ENCODE measurements at regions not wholly inside any gene's neighbourhood (a gene's known extent, or its start where the extent isn't known, plus 50 kb on each side); places are given as distances from the start of the nearest gene placed in this dataset.
"Not testable (repeated sequence)": the region's sequence is repeated elsewhere in the genome, so short reads cannot be mapped to it uniquely, and the experiment has no call there.

DNA sequence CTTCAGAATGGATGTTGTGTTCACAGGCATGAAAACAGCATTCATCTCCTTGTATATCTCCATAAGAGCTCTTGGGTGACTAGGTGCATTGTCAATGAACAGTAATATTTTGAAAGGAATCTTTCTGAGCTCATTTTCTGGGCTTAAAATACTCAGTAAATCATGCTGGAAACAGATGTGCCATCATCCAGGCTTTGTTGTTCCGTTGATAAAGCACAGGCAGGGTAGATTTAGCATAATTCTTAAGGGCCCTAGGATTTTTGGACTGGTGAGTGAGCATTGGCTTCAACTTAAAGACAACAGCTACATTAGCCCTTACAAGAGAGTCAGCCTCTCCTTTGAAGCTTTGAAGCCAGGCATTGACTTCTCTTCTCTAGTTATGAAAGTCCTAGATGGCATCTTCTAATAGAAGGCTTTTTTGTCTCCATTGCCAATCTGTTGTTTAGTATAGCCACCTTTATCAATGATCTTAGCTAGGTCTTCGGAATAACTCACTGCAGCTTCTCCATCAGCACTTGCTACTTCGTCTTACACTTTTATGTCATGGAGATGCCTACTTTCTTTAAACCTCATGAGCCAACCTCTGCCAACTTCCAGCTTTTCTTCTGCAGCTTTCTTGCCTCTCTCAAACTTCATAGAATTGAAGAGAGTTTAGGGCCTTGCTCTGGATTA is 79.6 kb upstream of the PSMA6 start:
- Histone ChIP-seq H3K9me3 (ENCODE audit: control insufficient read depth, low read length) (no peaks in the 10 kb centered on the region), H3K9ac (ENCODE audit: low read length) (no peak overlapping the region), H3K4me3 (ENCODE audit: low read length) (no peak overlapping the region)

DNA sequence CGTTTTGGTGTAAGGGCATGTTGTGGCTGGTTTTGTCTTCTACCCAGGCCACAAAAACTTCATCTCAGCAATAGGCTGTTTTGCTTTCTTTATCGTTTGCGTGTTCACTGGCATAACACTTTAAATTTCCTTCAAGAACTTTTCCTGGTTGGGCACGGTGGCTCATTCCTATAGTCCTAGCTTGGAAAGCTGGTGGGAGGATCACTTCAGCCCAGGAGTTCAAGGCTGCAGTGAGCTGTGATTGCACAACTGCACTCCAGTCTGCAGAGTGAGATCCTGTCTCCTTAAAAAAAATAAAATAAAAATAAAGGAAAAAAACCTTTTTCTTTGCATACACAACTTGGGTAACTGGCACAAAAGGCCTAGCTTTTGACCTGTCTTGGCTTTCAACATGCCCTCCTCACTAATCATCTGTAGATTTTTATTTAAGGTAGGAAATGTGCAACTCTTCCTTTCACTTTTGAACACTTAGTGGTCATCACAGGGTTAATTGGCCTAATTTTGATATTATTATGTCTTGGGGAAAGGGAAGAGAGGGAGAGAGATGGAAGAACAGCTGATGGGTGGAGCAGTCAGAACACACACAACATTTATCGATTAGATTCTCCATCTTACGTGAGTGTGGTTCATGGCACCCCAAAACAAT is 78.9 kb upstream of the PSMA6 start:
- no peaks in the 10 kb centered on the region for H3K27me3 ChIP-seq (replicated peaks; ENCODE audit: control insufficient read depth, insufficient read depth, low read length)
- no peak overlapping the region for H3K4me3 ChIP-seq (ENCODE audit: low read length)
- no peak for DNase-seq (ENCODE audit: low read depth)
- no peaks in the 10 kb centered on the region for H3K9me3 ChIP-seq (ENCODE audit: control insufficient read depth, low read length)
- no peak overlapping the region for H3K9ac ChIP-seq (ENCODE audit: low read length)
- H3K4me1 ChIP-seq (ENCODE audit: control insufficient read depth, insufficient read depth, low read length): peaks cover 16% of the 10 kb centered on the region
- H3K36me3 ChIP-seq (ENCODE audit: control insufficient read depth, insufficient read depth, low read length, severe bottlenecking): no peaks in the 10 kb centered on the region

More for the DNA sequence above, 79.6 kb upstream of the PSMA6 start:
- Histone ChIP-seq H3K36me3 (ENCODE audit: control insufficient read depth, insufficient read depth, low read length, severe bottlenecking) (no peaks in the 10 kb centered on the region), H3K27me3 (replicated peaks; ENCODE audit: control insufficient read depth, insufficient read depth, low read length) (no peaks in the 10 kb centered on the region), H3K4me1 (ENCODE audit: control insufficient read depth, insufficient read depth, low read length) (peaks cover 16% of the 10 kb centered on the region)
- no peak for DNase-seq (ENCODE audit: low read depth)

DNA sequence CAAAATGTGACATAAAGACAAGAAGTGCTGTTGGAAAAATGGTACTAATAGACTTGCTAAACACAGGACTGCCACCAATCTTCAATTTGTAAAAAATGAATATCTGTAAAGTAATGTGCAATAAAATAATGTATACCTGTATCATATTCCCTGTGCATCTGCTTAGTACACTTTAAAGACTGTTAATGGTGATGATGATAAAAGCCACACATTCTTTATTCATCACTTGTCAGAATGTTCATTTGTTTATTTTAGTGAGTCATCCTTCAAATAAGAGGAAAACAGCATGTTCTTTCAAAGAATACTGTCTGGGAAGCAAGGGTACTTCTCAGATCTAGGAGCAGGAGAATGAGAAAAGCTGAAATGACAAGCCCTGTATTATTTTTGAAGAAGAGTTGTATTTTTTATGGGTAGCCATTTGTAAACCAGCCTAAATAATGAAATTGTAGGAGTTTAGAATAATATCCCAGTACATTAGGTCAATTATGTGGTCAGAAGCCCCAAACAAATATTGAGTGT is 78.3 kb upstream of the PSMA6 start:
- H3K4me3 ChIP-seq (ENCODE audit: low read length): no peak overlapping the region
- peaks cover 16% of the 10 kb centered on the region for H3K4me1 ChIP-seq (ENCODE audit: control insufficient read depth, insufficient read depth, low read length)
- H3K36me3 ChIP-seq (ENCODE audit: control insufficient read depth, insufficient read depth, low read length, severe bottlenecking): no peaks in the 10 kb centered on the region
- no peaks in the 10 kb centered on the region for H3K27me3 ChIP-seq (replicated peaks; ENCODE audit: control insufficient read depth, insufficient read depth, low read length)
- no peaks in the 10 kb centered on the region for H3K9me3 ChIP-seq (ENCODE audit: control insufficient read depth, low read length)
- H3K9ac ChIP-seq (ENCODE audit: low read length): peak overlapping the region; percentile 48
- peak; percentile 49 for DNase-seq (ENCODE audit: low read depth)

DNA sequence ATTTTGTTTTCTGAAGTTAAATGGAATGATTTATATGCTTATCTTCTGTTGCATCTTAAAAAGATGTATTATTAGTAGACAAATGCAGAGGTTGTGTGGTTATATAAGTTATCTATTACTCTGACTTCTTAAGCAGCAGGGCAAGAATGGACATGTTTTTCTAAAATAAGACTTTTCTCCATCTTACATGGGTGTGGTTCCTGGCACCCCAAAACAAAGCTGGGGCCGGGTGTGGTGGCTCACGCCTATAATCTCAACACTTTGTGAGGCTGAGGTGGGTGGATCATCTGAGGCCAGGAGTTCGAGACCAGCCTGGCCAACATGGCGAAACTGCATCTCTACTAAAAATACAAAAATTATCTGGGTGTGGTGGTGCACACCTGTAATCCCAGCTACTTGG is 77.8 kb upstream of the PSMA6 start:
- H3K36me3 ChIP-seq (ENCODE audit: control insufficient read depth, insufficient read depth, low read length, severe bottlenecking); DNase-seq (ENCODE audit: low read depth); H3K4me3 ChIP-seq (ENCODE audit: low read length); H3K9me3 ChIP-seq (ENCODE audit: control insufficient read depth, low read length); H3K27me3 ChIP-seq (replicated peaks; ENCODE audit: control insufficient read depth, insufficient read depth, low read length): not testable (repeated sequence)
- H3K9ac ChIP-seq (ENCODE audit: low read length): peak overlapping the region; percentile 48
- peaks cover 16% of the 10 kb centered on the region for H3K4me1 ChIP-seq (ENCODE audit: control insufficient read depth, insufficient read depth, low read length)

DNA sequence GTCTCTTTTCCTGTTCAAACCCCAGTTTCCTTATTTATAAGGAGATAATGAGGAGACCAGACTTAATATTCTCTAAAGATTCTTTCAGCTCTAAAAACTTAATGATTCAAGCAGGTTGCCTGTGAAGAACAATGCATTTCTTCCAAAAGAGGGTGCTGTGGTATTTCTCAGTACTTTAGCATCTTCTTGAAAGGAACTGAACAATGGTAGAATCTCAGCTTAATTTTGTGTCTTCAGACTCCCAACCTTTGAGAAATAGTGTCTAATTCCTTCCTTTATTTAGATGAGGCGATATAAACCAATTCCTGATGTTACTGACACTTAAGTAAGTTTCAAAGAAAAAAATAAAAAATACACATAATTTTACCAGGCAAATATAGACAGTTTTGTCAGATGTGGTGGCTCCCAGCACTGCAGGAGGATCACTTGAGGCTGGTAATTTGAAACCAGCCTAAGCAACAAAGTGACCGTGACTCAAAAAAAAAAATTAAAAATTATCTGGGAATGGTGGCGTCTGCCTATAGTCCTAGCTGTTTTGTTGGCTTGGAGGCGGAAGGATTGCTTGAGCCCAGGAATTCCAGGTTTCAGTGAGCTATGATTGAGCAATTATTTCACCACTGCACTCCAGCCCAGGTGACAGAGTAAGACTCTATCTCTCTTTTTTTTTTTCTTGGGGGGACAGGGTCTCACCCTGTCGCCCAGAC is 76.9 kb upstream of the PSMA6 start:
- H3K36me3 ChIP-seq (ENCODE audit: control insufficient read depth, insufficient read depth, low read length, severe bottlenecking): no peaks in the 10 kb centered on the region
- H3K4me3 ChIP-seq (ENCODE audit: low read length): no peak overlapping the region
- peaks cover 16% of the 10 kb centered on the region for H3K4me1 ChIP-seq (ENCODE audit: control insufficient read depth, insufficient read depth, low read length)
- no peak overlapping the region for H3K9ac ChIP-seq (ENCODE audit: low read length)
- no peaks in the 10 kb centered on the region for H3K9me3 ChIP-seq (ENCODE audit: control insufficient read depth, low read length)
- peak; percentile 84 for DNase-seq (ENCODE audit: low read depth)
- H3K27me3 ChIP-seq (replicated peaks; ENCODE audit: control insufficient read depth, insufficient read depth, low read length): no peaks in the 10 kb centered on the region

DNA sequence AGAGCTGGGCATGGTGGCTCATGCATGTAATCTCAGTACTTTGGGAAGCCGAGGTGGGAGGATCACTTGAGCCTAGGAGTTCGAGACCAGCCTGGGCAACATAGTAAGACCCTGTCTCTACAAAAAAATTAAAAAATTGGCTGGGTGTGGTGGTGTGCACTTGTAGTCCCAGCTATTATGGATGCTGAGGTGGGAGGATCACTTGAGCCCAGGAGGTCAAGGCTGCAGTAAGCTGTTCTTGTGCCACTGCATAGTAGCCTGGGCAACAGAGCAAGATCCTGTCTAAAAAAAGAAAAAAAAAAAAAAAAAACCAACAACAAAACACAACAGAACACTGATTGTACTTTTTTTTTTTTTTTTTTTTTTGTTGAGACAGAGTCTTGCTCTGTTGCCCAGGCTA is 74.0 kb upstream of the PSMA6 start:
- not testable (repeated sequence) for H3K27me3 ChIP-seq (replicated peaks; ENCODE audit: control insufficient read depth, insufficient read depth, low read length); H3K4me3 ChIP-seq (ENCODE audit: low read length); DNase-seq (ENCODE audit: low read depth); H3K9ac ChIP-seq (ENCODE audit: low read length); H3K36me3 ChIP-seq (ENCODE audit: control insufficient read depth, insufficient read depth, low read length, severe bottlenecking); H3K9me3 ChIP-seq (ENCODE audit: control insufficient read depth, low read length)
- H3K4me1 ChIP-seq (ENCODE audit: control insufficient read depth, insufficient read depth, low read length): peaks cover 17% of the 10 kb centered on the region

DNA sequence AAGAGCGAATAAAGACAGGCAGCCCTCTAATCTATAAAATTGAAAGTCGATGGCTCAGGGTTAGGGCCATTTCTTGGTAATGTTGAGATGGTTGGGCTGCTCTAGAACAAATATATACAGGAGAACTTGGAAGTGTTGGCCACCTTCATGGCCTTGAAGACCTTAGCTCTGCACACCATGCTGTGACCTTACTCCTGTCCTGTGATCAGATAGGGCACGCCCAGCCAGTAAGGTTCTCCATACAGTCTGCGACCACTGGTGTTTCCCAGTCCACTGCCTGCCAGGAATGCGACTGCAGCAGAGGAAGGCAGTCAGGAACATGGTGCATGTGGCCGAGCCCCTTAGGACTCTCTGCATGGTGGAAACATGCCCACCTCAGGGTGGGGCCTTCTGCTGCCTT is 73.2 kb upstream of the PSMA6 start:
- Histone ChIP-seq H3K27me3 (replicated peaks; ENCODE audit: control insufficient read depth, insufficient read depth, low read length) (no peaks in the 10 kb centered on the region), H3K36me3 (ENCODE audit: control insufficient read depth, insufficient read depth, low read length, severe bottlenecking) (no peaks in the 10 kb centered on the region), H3K9ac (ENCODE audit: low read length) (no peak overlapping the region), H3K4me3 (ENCODE audit: low read length) (no peak overlapping the region), H3K9me3 (ENCODE audit: control insufficient read depth, low read length) (no peaks in the 10 kb centered on the region), H3K4me1 (ENCODE audit: control insufficient read depth, insufficient read depth, low read length) (peaks cover 9% of the 10 kb centered on the region)
- DNase-seq (ENCODE audit: low read depth): no peak

DNA sequence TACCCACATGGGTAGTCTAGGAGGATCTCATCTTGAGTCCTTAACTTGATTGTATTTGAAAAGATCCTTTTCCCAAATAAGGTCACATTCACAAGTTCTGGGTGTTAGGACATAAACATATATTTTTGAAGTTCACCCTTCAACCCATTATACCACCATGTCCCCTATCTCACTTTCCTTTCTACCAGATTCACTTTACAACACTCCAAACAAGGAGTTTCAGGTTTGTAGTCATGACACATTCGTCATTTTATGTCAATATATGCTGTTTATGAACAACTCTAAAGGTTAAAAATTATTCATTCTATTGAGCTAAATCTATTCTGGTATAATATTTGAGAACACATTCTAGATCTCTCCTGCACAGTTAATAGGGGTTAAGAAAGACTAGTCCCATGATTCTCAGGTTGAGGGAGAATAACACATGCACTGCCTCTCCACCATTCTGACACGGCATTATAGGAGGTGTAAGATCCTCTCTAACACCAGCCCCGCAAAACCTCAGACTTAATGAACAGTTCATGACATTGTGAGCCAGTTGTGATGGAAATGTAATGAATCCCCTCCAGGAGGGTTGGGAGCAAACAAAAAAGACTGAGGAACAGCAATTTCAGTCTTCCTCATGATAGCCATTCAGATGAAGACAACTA is 72.0 kb upstream of the PSMA6 start:
- H3K9ac ChIP-seq (ENCODE audit: low read length): no peak overlapping the region
- no peaks in the 10 kb centered on the region for H3K36me3 ChIP-seq (ENCODE audit: control insufficient read depth, insufficient read depth, low read length, severe bottlenecking)
- no peak overlapping the region for H3K4me3 ChIP-seq (ENCODE audit: low read length)
- H3K4me1 ChIP-seq (ENCODE audit: control insufficient read depth, insufficient read depth, low read length): peaks cover 3% of the 10 kb centered on the region
- H3K9me3 ChIP-seq (ENCODE audit: control insufficient read depth, low read length): no peaks in the 10 kb centered on the region
- H3K27me3 ChIP-seq (replicated peaks; ENCODE audit: control insufficient read depth, insufficient read depth, low read length): no peaks in the 10 kb centered on the region
- no peak for DNase-seq (ENCODE audit: low read depth)

DNA sequence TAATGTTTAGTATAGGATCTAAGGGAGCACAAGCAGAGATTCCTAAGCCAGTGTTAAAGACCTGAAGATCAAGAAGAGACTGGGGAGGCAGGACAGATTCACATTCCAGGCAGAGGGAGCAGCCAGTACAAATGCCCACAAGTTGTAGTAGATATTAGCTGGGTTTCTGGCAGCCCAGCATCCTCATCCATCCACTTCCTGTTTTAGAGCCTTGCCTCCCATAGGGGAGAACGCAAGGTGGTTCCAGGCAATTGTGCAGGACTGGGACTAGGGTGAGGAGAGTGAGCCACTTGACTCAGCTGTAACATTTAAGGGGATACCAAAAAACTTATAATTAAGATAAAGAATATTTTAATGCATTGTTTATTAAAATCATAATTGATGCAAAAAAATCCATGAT is 71.3 kb upstream of the PSMA6 start:
- Histone ChIP-seq H3K9me3 (ENCODE audit: control insufficient read depth, low read length) (no peaks in the 10 kb centered on the region), H3K27me3 (replicated peaks; ENCODE audit: control insufficient read depth, insufficient read depth, low read length) (no peaks in the 10 kb centered on the region), H3K4me1 (ENCODE audit: control insufficient read depth, insufficient read depth, low read length) (peaks cover 3% of the 10 kb centered on the region), H3K4me3 (ENCODE audit: low read length) (no peak overlapping the region), H3K9ac (ENCODE audit: low read length) (no peak overlapping the region), H3K36me3 (ENCODE audit: control insufficient read depth, insufficient read depth, low read length, severe bottlenecking) (no peaks in the 10 kb centered on the region)
- DNase-seq (ENCODE audit: low read depth): no peak

DNA sequence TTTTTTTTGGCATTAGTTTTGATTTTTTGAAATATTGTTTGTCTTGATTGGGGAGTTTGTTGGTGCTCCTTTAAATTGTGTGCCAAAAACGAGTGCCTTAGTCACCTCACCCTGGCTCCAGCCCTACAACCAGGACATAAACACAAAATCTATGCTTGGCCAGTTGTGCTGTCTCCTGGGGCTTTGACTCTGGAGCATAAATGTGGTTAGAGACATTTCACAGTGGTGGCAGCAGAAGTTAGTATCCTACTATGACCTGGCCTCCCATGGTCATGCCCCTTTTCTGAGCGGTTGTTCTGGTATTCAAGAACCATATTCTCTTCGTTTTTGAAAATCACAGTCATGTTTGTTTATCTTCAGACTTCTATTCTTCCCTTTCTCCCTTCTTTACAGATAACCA is 70.7 kb upstream of the PSMA6 start:
- no peaks in the 10 kb centered on the region for H3K9me3 ChIP-seq (ENCODE audit: control insufficient read depth, low read length)
- no peak overlapping the region for H3K4me3 ChIP-seq (ENCODE audit: low read length)
- no peak overlapping the region for H3K9ac ChIP-seq (ENCODE audit: low read length)
- no peaks in the 10 kb centered on the region for H3K36me3 ChIP-seq (ENCODE audit: control insufficient read depth, insufficient read depth, low read length, severe bottlenecking)
- H3K27me3 ChIP-seq (replicated peaks; ENCODE audit: control insufficient read depth, insufficient read depth, low read length): no peaks in the 10 kb centered on the region
- no peak for DNase-seq (ENCODE audit: low read depth)
- peaks cover 3% of the 10 kb centered on the region for H3K4me1 ChIP-seq (ENCODE audit: control insufficient read depth, insufficient read depth, low read length)

DNA sequence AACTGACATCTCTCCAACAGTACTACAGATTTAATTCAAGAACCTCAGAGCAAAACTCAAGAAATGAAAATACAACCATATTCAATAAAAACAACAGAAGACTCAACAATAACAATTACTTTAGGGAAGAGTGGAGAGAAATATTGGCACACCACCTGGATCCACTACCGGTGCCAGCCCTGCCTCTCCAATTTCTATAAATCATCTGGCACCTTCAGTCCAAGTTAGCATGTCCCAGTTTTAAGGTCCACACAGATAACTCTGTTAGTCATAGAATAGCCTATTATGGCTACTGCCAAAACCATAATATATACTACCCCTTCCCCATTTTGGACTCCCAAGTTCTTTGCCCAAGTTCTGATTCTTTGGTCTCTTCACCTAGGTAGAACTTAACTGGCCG is 69.9 kb upstream of the PSMA6 start:
- Histone ChIP-seq H3K9ac (ENCODE audit: low read length) (no peak overlapping the region), H3K4me1 (ENCODE audit: control insufficient read depth, insufficient read depth, low read length) (peaks cover 3% of the 10 kb centered on the region), H3K36me3 (ENCODE audit: control insufficient read depth, insufficient read depth, low read length, severe bottlenecking) (no peaks in the 10 kb centered on the region), H3K27me3 (replicated peaks; ENCODE audit: control insufficient read depth, insufficient read depth, low read length) (no peaks in the 10 kb centered on the region), H3K4me3 (ENCODE audit: low read length) (no peak overlapping the region), H3K9me3 (ENCODE audit: control insufficient read depth, low read length) (no peaks in the 10 kb centered on the region)
- DNase-seq (ENCODE audit: low read depth): peak; percentile 34
